ENCODE measurements at regions not wholly inside any gene's neighbourhood (a gene's known extent, or its start where the extent isn't known, plus 50 kb on each side); places are given as distances from the start of the nearest gene placed in this dataset.

GRCh38 chr14:100463937-100464336, 123.3 kb downstream of the BEGAIN start:
- Histone ChIP-seq H3K9me1 (ENCODE audit: control insufficient read depth, insufficient read depth, low read length) (no peaks in the 10 kb centered on the region), H3K27me3 (ENCODE audit: control insufficient read depth in 2 of 2, insufficient read depth in 2 of 2, low read length in 2 of 2) (peaks cover 0 to 11% of the 10 kb centered on the region in 2 experiments; a peak in 3 of 5 replicates), H3K9ac (ENCODE audit: insufficient read depth in 1 of 2, low read depth in 2 of 2, low read length in 2 of 2) (no peak overlapping the region), H3K4me1 (replicated peaks in 1 of 2; ENCODE audit: control insufficient read depth in 2 of 2, insufficient read depth in 2 of 2, low read length in 2 of 2) (no peaks in the 10 kb centered on the region; a peak in 1 of 5 replicates), H2AFZ (ENCODE audit: low read depth, low read length) (no peak overlapping the region), H3K4me3 (no peak overlapping the region), H3K4me2 (ENCODE audit: insufficient read depth, low read length) (no peak overlapping the region), H3K36me3 (ENCODE audit: control insufficient read depth, insufficient read depth, low read length) (no peaks in the 10 kb centered on the region), H3K9me3 (replicated peaks; ENCODE audit: control insufficient read depth, insufficient read depth, low read depth, low read length) (no peaks in the 10 kb centered on the region), H3K79me2 (ENCODE audit: control insufficient read depth, insufficient read depth, low read length) (no peaks in the 10 kb centered on the region), H4K20me1 (replicated peaks; ENCODE audit: control insufficient read depth, insufficient read depth, low read length) (peaks cover 3% of the 10 kb centered on the region; the same call in 1 of the 2 replicates), H3K27ac (ENCODE audit: extremely low read depth, low read depth, low read length) (no peak overlapping the region)
- ATAC-seq (no peak), DNase-seq (ENCODE audit: extremely low read depth in 1 of 4, low spot score in 3 of 4) (no peak), FAIRE-seq (no peak)
- BruUV-seq (replicated peaks) = no TSS peak
- in situ Hi-C loops (cut with MboI) = no loop called here
- 0% methylated on average over 2 of the region's 3 CpGs for WGBS (ENCODE audit: insufficient coverage, low coverage, missing lambda C conversion rate)
- ChIA-PET CTCF (ENCODE audit: low intra/inter-chr PET ratio) (no interaction called here), POLR2A (interaction anchor here (0.5 to 1.4 kb wide), 4 partner anchors 8 to 1136 kb away, joined by 3 to 4 read pairs (median 4); no protein-coding TSS in a partner anchor)
- intact Hi-C loops (cut with micrococcal nuclease) = no loop called here
- TF ChIP-seq KAT2B (IDR thresholded peaks at IDR 0.05; ENCODE audit: low read depth, low read length) = no peak
- TF ChIP-seq NFATC3 (IDR thresholded peaks at IDR 0.05) = no peak
- TF ChIP-seq MTA1 (IDR thresholded peaks at IDR 0.05; ENCODE audit: borderline replicate concordance) = no peak
- TF ChIP-seq KLF13 (tag; IDR thresholded peaks at IDR 0.05; ENCODE audit: borderline replicate concordance, low read depth) = no peak
- TF ChIP-seq, protein P1, sequence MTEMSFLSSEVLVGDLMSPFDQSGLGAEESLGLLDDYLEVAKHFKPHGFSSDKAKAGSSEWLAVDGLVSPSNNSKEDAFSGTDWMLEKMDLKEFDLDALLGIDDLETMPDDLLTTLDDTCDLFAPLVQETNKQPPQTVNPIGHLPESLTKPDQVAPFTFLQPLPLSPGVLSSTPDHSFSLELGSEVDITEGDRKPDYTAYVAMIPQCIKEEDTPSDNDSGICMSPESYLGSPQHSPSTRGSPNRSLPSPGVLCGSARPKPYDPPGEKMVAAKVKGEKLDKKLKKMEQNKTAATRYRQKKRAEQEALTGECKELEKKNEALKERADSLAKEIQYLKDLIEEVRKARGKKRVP (CRISPR knock-in tag; IDR thresholded peaks at IDR 0.05) = no peak
- TF ChIP-seq, protein P2, sequence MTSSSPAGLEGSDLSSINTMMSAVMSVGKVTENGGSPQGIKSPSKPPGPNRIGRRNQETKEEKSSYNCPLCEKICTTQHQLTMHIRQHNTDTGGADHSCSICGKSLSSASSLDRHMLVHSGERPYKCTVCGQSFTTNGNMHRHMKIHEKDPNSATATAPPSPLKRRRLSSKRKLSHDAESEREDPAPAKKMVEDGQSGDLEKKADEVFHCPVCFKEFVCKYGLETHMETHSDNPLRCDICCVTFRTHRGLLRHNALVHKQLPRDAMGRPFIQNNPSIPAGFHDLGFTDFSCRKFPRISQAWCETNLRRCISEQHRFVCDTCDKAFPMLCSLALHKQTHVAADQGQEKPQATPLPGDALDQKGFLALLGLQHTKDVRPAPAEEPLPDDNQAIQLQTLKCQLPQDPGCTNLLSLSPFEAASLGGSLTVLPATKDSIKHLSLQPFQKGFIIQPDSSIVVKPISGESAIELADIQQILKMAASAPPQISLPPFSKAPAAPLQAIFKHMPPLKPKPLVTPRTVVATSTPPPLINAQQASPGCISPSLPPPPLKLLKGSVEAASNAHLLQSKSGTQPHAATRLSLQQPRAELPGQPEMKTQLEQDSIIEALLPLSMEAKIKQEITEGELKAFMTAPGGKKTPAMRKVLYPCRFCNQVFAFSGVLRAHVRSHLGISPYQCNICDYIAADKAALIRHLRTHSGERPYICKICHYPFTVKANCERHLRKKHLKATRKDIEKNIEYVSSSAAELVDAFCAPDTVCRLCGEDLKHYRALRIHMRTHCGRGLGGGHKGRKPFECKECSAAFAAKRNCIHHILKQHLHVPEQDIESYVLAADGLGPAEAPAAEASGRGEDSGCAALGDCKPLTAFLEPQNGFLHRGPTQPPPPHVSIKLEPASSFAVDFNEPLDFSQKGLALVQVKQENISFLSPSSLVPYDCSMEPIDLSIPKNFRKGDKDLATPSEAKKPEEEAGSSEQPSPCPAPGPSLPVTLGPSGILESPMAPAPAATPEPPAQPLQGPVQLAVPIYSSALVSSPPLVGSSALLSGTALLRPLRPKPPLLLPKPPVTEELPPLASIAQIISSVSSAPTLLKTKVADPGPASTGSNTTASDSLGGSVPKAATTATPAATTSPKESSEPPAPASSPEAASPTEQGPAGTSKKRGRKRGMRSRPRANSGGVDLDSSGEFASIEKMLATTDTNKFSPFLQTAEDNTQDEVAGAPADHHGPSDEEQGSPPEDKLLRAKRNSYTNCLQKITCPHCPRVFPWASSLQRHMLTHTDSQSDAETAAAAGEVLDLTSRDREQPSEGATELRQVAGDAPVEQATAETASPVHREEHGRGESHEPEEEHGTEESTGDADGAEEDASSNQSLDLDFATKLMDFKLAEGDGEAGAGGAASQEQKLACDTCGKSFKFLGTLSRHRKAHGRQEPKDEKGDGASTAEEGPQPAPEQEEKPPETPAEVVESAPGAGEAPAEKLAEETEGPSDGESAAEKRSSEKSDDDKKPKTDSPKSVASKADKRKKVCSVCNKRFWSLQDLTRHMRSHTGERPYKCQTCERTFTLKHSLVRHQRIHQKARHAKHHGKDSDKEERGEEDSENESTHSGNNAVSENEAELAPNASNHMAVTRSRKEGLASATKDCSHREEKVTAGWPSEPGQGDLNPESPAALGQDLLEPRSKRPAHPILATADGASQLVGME (CRISPR knock-in tag; IDR thresholded peaks at IDR 0.05) = no peak
- TF ChIP-seq EZH2 (IDR thresholded peaks at IDR 0.05; ENCODE audit: borderline replicate concordance, low read depth, low read length) = no peak
- TF ChIP-seq ZNF12 (CRISPR knock-in tag; IDR thresholded peaks at IDR 0.05) = no peak
- TF ChIP-seq RB1 (IDR thresholded peaks at IDR 0.05; ENCODE audit: low read depth) = no peak
- no peak for TF ChIP-seq FOSL1 (tag; conservative IDR thresholded peaks at IDR 0.05)
- no peak for TF ChIP-seq GTF2A2 (tag; IDR thresholded peaks at IDR 0.05)
- TF ChIP-seq ZNF766 (CRISPR knock-in tag; conservative IDR thresholded peaks at IDR 0.05) = no peak
- no peak for TF ChIP-seq SNIP1 (IDR thresholded peaks at IDR 0.05; ENCODE audit: low read depth)
- no peak for TF ChIP-seq HNRNPK (IDR thresholded peaks at IDR 0.05; ENCODE audit: low read depth, low read length, poor library complexity, severe bottlenecking)
